HG03175 (cell line): ENCODE measurements at regions not wholly inside any gene's neighbourhood (a gene's known extent, or its start where the extent isn't known, plus 50 kb on each side); places are given as distances from the start of the nearest gene placed in this dataset.

ENCODE experiments used
- ATAC-seq: cut with Tn5 transposase; IDR thresholded peaks from one replicate; pipeline ENCODE4 v1.9.1; 2021; ENCODE audit warnings: mild to moderate bottlenecking, moderate library complexity; ENCODE audit not compliant: unreplicated experiment

GRCh38 chr2:66382091-66382490 lies 52.8 kb upstream of the MEIS1 start:
- ATAC-seq: no peak

DNA sequence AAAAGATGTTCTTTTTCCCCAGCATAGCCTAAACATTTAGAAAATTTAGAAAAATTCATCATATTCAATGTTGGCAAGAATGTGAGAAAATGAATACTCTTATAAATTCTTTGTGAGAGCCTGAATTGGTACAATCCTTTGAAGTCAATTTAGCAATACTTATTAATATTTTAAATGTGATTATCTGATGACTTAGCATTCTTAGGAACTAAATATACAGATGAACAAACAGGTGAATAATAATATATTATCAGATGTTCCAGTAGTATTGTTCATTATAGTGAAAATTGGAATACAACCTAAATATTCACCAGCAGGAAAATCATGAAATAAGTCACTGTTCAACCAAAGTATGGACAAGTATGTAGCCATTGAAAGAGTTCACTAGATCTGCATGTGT lies 55.5 kb upstream of the MEIS1 start:
- no peak for ATAC-seq

- ATAC-seq: no peak
These were observed 57.1 kb upstream of the MEIS1 start for GRCh38 chr2:66377832-66378231.

- no peak for ATAC-seq
These were observed 64.1 kb upstream of the MEIS1 start for GRCh38 chr2:66370824-66371223.

DNA sequence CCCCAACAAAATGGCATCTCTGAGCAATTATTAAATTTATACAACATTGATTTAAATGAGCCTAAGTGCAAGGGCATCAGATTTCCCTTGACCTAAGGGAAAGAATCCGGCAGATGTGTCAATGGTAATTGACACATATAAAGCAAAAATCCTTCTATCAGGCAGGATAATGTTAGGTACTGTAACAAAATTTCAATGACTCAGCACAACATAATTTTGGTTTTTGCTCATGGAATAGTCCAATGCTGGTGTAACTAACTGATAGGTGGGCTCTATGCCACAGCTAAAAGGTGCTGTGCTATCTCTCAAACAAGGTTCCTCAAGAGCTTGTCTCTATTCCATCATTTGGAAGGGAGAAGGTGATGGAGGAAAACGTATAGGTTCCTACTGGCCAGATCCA lies 68.3 kb upstream of the MEIS1 start:
- no peak for ATAC-seq

DNA sequence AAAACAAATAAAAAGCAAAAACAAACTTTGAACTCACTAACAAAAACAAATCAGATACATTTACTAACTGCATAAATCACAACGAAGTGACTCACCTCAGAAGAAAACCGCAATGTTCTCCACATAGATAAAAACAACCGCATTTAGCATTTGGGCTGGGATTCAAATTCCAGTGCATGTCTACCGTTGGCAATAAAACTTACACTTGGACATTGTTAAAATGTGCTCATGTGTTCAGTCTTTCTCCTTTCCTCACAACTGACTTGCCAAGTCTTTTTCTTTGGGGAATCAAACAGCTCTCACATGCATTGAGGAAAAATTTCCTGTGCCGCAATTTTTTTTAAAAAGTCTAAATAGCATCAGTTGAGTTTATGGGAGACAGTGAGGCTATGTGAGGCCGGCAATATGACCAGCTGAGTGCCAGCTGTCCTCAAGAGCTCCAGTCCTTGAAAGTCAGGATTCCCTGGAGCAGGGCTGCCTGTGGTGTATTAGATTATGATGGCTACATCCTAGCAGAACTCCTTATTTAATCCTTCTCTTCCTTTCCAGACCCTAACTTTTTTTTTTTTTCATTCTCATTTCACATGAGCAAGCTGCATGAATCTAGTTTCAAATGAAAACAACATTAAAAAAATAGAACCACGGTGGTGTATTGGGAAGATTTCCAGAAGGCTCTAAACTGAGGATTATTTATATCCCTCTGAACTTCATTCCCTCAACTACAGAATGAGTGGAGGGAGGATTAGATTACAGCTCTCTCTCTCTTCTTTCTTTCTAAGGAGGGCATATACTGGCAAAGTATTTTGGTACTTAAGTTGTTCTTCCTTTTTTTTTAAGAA lies 70.2 kb upstream of the MEIS1 start:
- ATAC-seq: no peak

DNA sequence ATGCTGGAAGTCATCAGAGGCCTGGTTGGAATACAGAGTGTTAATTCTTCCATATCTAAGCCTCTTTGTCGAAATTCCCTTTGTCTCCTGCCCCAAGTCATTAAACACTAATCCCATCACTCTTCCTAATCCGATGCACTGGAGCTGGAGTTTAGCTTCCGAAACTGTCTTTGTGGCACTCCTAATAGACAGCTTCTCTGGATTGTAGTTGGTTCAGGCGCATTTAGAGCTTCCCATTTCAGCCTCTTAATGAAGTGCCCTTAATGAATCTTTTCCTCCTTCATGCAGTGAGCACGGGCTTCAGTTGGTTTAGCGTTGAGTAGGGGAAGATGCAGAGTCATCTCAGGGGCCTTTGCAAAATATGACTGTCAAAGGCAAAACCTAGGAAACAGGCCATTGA lies 72.2 kb upstream of the MEIS1 start:
- no peak for ATAC-seq

DNA sequence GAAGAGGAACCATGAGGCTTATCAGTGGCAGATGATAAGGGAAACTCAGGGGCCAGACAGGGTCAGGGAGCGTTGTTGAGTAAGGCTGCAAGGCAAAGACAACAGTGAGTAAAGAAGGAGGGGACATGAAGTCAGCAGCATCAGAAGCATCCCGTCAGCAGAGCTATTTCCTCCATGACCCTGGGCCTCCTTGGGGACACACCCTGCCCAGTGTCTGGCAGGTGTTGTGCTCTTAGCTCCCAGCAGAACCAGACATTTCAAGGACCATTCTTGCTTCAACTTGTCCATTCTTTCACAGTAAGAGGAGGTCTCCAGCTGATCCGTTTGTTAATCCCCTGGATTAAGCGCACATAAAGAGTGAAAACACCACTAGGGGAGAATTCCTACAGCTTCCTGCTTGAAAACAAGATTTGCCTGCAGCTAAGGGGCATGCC lies 88.7 kb upstream of the MEIS1 start:
- no peak for ATAC-seq

DNA sequence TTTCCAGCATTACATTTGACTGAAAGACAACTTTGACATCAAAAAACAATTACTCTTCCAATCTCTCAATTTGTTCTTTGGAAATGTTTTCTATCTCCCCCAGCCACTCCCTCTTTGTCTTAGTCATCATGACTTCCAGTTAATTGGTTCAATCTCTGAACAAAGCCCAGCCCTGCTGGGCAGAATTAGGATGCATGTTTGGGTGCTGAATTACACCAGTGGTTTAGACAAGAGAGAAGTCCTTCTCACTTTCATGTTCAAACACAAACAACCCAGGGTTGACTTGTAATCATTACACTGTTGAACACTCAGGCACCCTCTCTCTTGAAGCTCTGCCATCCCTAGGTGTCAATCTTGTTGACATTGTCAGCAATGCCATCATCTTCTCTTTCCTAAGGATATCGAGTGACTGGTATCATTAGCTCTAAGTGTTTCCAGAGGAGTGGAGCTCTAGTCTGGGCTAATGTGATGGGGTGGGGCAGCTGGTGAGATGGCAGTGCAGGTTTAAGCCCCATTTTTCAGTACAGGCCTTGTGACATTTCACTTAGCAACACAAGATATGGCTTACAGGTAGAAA lies 90.8 kb upstream of the MEIS1 start:
- ATAC-seq: no peak

GRCh38 chr2:66343259-66343658 lies 91.7 kb upstream of the MEIS1 start:
- no peak for ATAC-seq

DNA sequence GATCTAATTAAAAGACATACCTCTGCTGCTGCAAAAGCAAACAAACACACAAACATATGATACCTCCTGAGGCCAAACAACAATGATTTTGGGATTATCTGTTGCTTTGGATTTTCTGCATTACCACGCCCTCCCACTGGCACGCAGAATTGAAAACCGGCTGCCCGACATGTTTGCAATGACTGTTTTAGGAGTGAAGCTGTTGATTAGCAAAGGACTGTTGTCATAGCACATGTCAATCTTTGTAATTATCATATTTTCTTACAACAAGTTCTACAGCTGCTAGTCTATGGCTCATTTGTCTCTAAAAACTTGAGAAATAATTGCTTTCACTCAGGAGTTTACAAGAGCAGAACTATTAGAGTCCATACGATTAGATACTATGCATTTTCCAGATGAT lies 94.4 kb upstream of the MEIS1 start:
- ATAC-seq: no peak

GRCh38 chr2:66334237-66335029 lies 100.5 kb upstream of the MEIS1 start:
- ATAC-seq: no peak

- no peak for ATAC-seq
These were observed 103.7 kb upstream of the MEIS1 start for GRCh38 chr2:66331176-66331575.

DNA sequence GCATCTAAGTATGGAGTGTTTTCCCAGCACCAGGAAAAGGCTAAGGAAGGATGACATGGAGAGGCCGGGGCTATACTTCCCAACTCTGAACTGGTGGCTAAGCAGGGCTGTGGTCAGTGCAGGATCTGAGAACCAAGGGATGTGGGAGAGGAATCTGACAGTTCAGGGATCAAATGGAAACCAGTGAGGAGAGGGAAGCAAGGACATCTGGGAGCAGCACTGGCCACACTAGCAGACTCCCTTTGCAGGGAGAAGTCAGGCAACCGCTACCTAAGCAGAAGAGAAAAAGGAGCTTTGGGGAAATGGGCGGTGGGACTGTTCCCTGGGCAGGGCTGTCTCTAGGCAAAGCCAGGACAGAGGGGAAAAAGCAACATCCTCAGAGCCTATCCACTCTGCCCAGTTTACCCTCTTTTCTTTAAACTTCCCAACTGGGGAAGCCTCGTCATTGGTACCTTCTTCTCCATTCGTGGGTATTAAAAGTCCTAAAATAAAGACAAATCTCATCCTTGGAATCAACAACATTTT lies 105.8 kb upstream of the MEIS1 start:
- ATAC-seq: no peak

GRCh38 chr2:66327066-66327740 lies 107.7 kb upstream of the MEIS1 start:
- ATAC-seq: no peak

DNA sequence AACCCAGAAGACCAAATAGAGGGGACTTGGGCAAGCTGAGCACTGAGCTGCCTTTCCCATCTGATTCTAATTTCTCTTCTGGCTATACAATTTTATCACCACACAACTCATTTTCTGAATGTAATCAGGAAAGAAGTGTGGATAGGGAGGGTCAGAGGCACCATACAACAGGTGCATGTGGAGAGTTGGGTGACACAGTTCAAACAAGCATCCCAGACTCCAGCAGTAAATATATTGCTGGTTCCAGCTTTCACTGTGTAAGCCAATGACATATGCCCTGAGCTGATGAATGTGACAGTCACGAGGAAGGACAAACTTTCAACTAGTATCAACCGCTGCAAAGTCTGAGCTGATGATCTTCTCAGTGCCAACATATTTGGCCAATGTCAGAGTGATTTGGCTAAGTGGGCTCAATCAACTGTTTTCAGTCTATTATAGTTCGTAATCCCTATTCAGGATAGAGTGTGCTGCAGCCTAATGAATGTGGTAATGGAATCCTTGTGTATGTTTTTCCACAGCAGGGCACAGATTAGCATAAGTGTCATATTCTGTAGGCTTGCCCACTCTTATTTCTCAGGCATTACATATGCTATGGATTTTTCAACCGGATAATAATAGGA lies 109.9 kb upstream of the MEIS1 start:
- no peak for ATAC-seq

DNA sequence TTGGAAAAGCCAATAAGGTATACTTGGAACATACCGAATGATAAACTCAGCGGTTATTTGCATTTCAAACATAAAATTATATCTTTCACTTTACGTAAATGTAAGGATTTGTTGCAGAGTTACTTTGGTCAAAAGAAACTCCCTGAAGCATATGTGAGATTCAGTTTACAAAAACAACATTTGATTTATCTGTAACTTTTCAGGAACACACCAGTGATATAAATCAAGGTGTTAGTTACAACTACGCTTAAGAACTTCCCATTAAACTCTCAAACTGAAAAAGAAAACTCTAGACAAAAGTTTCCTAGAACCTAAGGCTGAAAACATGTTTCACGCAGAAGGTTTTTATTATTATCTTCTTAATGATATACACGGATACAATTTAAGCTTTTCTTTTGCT lies 110.6 kb upstream of the MEIS1 start:
- ATAC-seq: no peak

DNA sequence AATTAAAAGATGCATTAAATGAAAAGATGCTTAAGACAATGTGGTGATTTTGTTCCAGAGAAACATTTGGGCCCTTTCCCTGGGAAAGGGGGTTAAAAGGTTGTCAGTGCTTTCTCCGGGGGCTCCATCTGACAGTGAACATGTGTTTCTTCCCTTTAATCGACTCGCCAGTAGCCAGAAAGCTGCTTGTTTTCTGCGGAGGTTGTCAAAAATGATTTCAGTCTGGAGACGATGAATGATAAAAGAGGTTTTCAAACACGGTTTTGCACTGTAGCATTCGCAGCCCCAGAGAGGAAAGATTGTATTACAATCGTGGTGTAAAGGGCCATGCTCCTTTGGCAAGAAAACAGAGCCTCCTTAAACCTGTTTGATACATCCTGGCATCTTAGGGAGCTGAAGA lies 111.5 kb upstream of the MEIS1 start:
- ATAC-seq: no peak

GRCh38 chr2:66322506-66323260 lies 112.2 kb upstream of the MEIS1 start:
- ATAC-seq: no peak

DNA sequence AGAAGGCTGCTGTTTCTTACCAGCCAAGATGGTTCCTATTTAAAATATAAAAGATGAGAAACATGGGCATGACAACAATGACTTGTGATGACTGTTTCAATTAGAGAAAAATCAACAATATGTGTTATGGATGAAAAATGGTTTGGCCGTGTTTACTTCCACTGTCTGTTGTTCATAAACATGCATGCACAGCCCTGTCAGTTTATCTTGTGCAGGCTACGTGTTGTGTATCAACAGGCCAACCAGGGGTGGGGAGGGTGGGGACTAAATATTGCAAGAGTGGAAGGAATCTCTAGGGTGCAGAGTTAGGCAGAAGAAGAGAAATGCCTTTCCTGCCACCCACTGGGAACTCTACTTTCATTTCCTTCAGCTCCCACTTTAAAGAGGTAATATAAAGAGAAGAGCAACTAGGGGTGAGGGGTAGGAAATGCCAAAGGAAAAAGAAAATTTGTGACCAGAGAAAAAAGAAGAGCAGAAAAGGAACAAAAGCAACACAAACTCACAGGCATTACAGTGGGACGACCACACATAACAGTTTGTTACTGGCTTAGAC lies 116.8 kb upstream of the MEIS1 start:
- ATAC-seq: no peak
